GM21381 (cell line): ENCODE measurements at regions not wholly inside any gene's neighbourhood (a gene's known extent, or its start where the extent isn't known, plus 50 kb on each side); places are given as distances from the start of the nearest gene placed in this dataset.
"Not testable (repeated sequence)": the region's sequence is repeated elsewhere in the genome, so short reads cannot be mapped to it uniquely, and the experiment has no call there.

Experiments
- ATAC-seq: cut with Tn5 transposase; IDR thresholded peaks from one replicate; pipeline ENCODE4 v1.9.1; 2021; ENCODE audit warnings: mild to moderate bottlenecking, moderate library complexity; ENCODE audit not compliant: unreplicated experiment

DNA sequence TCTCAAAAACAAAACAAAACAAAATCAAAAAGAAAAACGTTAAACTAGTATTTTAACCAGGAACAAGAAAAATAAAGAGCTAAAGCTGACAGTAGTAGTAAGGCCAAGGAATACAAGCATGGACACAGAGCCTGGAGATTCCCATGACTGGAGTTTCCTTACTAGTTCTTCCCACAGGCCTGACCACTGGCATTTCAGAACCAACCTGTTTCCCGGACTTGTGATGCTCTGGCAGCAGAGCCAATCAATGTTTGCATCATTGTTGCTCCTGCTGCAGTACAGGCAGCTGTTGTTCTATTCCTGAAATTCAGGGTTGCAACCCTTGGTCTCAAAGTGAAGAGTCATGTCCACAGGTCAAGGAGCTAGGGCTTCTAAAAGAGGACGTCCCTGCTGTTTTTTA is 111.3 kb upstream of the WARS2 start:
- no peak for ATAC-seq

DNA sequence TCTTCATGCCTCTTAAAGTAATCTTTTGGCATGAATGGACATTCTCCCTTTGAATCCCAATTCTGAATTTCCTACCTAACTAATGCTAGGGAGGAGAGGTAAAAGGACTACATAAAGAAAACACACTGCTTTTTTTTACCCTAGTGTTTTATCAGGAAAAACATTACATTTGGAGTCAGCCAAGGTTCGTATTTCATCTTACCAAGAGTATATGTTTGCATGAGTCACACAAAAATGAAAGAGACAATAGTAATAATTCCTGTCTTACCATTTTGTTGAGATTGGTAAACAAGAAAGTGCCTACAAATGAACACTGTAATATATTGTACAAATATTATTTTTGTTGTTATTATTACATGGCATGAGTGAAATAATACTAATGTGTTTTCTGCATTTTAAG is 112.9 kb upstream of the WARS2 start:
- no peak for ATAC-seq

DNA sequence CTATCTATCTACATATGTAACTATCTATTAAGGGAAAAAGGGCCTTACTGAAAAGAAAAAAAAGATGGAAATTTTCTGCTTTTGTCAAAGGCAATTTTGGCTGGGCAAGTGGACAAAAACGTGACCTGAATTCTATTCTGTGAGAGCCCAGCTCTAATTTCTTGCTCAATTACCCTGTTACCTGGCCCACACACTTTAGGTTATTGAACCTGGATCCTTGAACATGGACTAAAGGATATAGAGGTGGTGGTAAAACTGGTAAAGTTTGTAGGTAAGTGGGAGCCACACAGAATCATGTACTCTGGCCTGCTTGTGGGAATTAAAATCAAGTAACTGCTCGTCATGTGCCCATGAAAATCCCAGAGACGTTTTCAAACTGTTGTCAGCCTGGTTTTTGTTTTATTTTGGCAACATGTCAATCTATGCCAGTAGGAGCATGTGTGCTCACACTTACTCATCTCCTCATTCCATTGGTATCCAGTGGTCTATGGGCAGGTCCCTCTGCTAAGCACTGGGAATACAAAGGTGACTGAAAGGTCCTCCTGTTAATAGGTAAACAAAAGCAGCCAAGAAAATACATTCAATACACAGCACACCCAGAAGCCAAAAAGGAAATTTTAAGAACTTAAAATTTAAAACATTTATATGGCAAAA is 113.7 kb upstream of the WARS2 start:
- ATAC-seq = no peak

DNA sequence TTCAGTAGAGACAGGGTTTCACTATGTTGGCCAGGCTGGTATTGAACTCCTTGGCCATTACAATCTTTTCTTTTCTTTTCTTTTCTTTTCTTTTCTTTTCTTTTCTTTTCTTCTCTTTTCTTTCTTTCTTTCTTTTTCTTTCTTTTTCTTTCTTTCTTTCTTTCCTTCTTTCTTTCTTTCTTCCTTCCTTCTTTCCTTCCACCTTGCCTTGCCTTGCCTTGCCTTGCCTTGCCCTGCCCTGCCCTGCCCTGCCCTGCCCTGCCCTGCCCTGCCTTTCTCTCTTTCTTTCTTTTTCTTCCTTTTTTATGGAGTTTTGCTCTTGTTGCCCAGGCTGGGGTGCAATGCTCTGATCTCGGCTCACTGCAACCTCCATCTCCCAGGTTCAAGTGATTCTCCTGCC is 112.5 kb upstream of the HAO2 start:
- ATAC-seq = not testable (repeated sequence)

DNA sequence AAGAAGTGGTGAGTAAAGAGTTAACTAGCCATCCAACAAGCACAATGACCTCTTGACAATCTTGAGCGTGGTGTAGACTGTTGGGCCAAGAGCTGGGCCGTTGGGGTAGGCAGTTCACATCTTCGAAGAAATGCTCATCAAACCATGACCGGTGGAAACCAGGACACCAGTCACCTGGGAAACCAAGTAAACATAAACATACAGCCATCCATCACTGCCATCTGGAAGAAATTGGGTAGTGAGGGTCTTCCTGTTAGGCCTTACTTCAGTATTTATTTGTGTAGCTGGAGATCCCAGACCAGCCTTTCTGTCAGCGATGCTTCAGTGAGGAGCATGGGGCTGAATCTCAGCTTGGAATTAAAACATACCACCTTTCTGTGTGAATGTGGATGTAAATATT is 108.1 kb upstream of the HAO2 start:
- ATAC-seq = no peak

DNA sequence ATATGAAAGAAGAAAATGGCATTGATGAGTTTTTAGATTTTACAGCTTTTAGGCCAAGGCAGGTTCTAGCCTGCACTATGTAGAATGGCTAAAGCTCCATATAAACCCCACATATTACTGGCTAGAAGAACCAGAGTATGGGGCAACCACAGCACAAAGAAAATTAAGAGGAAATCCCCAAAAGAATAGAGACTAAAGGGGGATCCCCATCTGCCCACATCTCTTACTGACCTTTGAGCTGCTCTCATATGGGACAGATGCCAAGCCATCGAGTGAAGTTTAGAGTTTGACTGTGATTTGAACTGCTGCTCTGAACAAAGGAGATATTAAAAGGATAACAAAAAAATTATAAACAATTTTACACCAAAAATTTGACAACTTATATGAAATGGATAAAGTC is 102.2 kb upstream of the HAO2 start:
- peak; percentile 90 for ATAC-seq

DNA sequence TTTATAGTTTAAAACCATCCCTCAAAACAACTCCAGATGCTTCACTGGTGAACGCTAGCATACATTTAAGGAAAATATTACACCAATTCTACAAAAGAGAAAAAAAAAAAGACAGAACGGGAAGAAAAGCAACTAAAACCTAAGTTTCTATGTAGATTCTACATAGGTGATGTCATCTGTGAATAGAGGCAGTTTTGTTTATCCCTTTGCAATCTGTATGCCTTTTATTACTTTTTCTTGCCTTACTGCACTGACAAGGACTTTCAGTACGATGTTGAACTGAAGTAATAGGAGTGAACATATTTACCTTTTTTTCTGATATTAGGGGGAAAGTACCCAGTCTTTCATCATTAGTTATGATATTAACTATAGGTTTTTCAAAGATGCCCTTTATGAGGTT is 101.7 kb upstream of the HAO2 start:
- ATAC-seq = no peak

DNA sequence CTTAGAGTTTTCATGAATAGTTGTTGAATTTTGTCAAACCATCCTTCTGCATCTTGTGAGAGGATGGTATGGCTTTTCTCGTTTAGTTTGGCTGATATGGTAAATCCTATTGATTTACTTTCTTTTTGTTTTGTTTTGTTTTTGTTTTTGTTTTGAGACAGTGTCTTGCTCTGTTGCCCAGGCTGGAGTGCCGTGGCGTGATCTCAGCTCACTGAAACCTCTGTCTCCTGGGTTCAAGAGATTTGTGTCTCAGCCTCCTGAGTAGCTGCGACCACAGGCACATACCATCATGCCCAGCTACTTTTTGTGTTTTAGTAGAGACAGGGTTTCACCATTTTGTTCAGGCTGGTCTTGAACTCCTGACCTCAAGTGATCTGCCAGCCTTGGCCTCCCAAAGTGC is 101.3 kb upstream of the HAO2 start:
- not testable (repeated sequence) for ATAC-seq

DNA sequence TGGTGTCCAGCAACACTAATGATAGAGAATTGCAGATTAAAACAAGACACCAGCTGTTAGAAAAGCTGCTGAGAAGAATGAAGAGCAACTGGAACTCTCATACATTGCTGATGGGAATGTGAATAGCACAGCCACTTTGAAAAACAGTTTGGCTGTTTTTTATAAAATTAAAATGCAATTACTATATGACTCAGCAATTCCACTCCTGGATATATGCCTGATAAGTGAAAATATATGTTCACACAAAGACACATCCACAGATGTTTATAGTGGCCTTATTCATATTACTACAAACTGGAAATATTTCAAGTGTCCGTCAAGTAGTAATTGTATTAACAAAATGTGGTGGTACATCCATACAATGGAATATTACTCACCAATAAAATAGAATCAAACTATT is 99.7 kb upstream of the HAO2 start:
- no peak for ATAC-seq

DNA sequence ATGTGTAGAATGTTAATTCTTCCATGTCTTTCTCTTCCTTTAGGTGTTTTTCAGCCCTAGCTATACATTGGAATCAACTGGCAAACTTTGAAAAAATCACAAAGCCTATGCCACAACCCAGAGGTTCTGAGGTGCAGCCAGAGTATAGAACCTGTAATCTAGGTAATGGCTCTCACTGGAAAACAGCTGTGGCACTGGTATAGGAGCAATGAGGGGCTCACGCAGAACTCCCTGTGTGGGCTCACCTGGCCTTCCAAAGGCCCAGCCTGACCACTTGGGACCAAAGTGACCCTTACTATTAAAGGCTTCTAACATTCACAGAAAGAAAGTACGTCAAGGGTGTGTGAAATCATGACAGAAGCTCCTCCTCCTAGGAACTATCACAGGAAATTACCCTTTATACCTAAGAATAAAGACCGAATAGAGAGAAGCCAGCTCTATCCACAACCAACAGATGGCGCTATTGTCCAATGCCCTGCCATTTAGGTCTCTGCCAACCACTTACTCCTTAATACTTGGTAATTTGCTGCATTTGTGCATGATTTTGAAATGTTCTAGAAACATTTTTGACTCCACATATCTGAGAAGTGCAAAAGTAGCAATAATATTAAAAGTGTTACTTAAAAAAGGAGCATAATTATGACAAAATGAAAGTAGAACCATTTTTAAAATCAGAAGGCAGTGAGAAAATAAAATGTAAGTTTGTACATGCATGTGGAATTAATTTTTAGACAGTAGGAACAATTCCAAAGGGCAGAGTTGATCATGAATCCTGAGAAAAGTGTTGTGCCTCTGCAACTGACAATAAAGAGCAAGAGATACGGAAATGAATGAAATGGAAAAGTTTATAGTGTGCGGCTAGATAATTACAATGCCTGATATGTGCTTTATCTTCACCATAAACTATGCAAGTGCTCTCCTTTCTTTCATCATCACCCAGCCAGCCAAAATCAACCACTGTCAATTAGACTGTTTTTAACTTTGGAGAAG is 93.1 kb upstream of the HAO2 start:
- ATAC-seq = peak; percentile 62

DNA sequence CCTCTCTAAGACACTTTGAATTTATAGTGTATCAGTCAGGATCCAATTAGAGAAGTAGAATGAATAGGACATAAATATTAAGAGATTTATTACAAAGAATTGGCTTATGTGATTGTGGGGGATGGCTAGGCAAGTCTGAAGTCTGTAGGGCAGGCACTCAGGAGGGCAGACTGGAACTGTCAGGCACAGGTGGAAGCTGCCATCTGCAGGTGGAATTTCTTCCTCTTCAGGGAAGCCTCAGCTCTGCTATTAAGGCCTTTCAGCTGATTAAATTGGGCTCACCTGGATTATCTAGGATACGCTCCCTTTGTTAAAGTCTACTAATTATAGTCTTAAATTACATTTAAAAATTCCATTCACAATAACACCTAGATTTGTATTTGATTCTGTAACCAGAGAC is 92.0 kb upstream of the HAO2 start:
- ATAC-seq = no peak

DNA sequence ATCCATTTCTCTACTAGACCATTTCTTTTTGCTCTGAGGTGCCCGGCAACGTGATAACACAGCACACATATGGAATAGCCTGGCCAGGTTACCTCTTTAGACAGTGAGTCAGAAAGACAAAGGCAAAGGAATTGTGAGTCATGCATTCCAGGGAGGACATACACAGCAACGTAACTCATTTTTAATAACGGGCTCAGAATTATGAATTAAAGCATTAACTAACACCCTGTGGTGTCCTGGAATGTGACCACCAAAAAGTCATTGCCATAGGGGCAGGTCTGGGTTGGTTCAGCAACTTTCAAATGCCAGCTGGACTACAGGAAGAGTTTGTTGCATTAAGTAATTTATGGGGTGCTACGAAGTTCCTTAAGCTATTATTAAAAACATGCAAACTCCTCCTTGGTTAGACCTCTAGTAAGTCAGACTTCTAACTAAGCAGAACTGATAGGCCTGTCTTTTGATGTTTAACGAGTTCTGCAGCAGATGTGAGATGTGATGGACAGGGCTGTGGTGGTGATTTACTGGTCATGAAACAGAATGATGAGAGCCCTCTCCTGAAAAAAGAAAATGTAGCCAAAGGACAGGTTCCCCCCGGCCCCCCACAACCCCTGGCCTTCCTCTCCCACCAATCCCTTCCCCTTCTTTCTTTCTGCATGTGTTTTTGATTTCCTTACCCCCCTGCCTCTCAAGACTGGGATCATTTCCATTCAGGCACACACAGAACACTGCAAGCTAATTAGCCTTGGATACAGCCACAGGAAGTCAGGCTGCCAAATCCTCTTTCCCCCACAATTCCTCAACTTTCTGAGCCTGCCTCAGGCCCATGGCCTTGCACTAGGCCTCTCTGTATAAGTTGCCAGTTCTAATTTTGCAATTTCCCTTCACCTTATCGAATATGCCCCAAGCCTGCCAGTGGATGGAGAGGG is 88.9 kb upstream of the HAO2 start:
- no peak for ATAC-seq

DNA sequence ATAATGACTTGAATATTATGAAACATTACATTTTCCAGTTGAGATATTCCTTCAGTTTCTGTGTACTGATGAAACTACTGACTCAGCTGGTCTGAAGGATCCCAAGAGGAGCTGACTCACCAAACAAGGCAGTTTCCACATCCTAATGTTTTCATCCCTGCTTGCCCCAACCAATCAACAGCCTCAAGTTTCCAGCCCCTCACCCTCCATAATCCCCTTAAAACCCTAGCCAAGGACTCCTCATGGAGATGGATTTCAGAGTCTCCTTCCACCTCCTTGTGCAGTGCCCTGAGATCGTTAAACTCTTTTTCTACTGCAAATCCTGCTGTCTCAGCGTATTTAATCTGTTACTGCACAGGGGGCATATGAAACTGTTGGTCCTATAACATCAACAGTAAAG is 83.1 kb upstream of the HAO2 start:
- no peak for ATAC-seq

DNA sequence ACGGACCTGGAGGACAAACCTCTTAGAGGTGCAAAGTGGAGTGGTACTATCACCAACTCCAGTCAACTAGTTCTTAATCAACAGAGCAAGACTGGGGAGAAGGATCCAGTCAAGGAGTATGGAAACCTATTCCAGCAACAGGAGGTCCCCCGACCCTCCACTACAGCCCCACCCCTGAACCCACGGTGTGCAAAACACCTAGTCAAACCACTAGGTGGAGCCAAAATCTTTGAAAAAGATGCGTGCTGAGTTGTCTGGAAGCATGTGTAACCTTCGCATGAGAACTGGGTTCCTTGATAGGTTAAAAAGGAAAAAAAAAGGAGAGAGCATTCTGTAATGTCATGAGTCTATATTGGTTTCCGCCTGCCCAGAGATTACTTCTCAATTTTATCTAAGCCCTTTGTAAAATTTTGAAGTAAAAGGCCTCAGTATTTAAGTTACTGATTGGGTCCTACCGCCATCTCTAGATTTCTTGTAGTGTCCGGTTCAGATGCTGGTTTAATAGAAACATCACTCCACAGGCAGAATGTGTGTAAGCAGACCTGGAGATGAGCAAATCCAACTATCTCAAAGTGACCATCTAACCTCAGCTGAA is 81.9 kb upstream of the HAO2 start:
- peak; percentile 83 for ATAC-seq

DNA sequence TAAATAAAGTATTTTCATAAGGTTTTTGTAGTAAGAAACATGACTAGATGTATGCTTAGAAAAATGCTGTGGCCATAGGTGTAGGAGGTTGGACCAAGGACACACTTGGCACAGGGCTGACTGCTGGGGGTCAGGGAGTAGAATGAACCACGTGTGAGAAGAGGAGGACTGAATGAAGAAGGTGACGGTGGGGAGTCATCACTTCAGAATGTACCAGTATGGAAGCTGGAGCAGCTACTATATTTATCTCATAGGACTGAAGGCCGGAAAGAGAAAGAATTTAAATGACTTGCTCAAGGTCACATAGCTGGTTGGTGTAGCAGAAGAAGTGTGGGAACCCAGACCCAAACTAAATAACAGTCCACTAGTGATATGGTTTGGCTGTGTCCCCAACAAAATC is 79.8 kb upstream of the HAO2 start:
- ATAC-seq = no peak

DNA sequence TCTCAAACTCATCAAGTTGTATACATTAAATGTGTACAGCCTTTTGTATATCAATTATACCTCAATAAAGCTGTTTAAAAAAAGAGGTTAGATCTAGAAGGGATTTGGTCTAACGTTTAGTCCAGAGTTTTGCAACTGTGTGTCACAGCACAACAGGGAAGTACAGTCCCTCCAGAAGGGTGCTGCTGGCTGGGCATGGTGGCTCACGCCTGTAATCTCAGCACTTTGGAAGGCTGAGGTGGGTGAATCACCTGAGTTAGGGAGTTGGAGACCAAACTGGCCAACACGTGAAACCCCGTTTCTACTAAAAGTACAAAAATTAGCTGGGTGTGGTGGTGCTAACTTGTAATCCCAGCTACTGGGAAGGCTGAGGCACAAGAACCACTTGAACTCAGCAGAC is 78.3 kb upstream of the HAO2 start:
- ATAC-seq = no peak

DNA sequence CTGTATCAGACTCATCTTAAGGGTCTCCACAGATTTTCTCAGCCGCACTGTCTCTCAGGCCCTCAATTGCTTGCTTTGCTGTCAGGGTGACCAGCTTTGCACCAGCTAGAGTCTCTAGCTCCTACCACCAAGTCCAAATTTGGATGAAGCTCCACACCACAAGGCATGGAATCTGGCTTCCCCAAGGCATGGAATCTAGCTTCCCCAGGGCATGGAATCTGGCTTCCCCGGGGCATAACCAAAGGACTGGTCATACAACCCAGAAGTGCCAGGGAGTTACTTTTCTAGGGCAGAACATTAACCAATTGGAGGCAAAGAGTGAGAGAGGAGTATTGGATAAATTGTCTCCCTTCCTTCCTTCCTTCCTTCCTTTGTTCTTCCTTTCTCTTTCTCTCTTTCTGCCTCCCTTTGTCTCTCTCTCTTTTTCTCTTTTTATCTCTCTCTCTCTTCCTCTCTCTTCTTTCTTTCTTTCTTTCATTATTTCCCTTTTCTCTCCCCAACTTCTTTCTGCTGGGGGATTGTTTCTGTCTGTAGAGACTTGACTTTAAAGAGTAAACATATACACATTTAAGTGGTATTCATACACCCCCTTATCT is 76.9 kb upstream of the HAO2 start:
- ATAC-seq = no peak

DNA sequence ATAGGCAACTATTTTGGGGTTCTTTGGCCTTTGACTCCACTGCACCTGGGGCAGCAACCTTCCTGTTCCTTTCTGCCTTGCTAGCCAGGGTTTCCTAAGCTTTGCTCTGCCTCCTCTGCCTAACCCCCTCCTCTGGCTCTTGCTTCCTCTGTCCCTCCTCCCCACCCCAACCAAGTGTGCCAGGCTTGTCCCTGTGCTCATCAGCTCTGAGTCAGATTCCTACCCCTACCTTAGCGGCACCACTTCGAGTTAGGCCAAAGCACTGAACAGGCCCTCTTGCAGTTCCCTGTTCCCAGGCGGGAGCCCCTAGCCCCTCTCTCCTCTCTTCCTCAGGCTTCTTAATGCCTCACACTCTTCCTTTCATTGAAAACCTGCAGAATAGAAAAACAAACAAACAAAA is 74.8 kb upstream of the HAO2 start:
- ATAC-seq = no peak

DNA sequence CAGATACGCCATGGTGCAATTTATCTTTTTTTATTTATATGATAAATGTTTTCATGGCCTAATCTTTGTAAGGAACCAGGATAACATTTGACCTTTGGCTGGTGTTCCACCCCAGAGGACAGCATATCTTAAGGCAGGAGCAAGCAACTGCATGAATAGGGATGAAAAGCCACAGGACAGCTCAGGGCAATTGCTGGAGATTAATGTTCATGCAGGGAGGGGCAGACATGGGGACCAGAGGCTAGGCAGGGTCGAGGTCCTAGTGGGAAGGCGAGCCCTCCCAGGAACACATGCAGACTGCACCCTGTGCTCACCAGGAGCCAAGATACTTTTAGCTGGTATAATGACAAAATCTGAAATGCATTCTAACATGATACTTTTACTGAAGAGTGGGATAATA is 74.4 kb upstream of the HAO2 start:
- no peak for ATAC-seq

DNA sequence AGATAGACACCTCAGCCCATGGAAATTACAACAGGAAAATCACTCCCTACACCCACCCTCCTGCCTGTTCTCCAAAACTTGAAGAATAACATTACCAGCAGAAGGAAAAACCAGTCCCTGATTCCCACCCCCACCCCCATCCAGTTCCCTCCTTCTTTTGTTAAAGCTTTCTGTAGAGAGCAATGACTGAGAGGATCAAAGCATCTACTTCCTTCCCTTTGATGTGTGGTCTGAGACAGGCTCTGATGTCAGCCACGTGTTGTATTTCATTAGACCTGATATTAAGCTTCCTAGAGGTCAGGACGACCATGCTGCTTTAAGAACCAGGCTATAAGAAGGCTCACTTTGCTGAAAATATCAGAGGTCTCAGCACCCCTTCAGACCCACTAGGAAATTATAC is 73.9 kb upstream of the HAO2 start:
- no peak for ATAC-seq
